ENCODE measurements at regions not wholly inside any gene's neighbourhood (a gene's known extent, or its start where the extent isn't known, plus 50 kb on each side); places are given as distances from the start of the nearest gene placed in this dataset.

GRCh38 chr2:12890481-12890991 lies 173.8 kb downstream of the TRIB2 start:
- no peak for TF ChIP-seq ZFP91 (CRISPR knock-in tag; IDR thresholded peaks at IDR 0.05; ENCODE audit: borderline replicate concordance)
- no peak for TF ChIP-seq JUN (CRISPR knock-in tag; IDR thresholded peaks at IDR 0.05)
- no peak for TF ChIP-seq CTCF (CRISPR knock-in tag; IDR thresholded peaks at IDR 0.05)
- TF ChIP-seq ZNF768 (CRISPR knock-in tag; IDR thresholded peaks at IDR 0.05): no peak
- no peak for TF ChIP-seq POLR2A (IDR thresholded peaks at IDR 0.05; ENCODE audit: insufficient read depth in 1 of 2, low read depth in 2 of 2, low read length in 2 of 2)
- no peak for TF ChIP-seq TCF7L2 (IDR thresholded peaks at IDR 0.05; ENCODE audit: low read depth, low read length)

Measured in HepG2 (cell line).